ENCODE measurements at regions not wholly inside any gene's neighbourhood (a gene's known extent, or its start where the extent isn't known, plus 50 kb on each side); places are given as distances from the start of the nearest gene placed in this dataset.

GRCh38 chrX:44747969-44748368, 95.9 kb upstream of the DUSP21 start:
- no peak for TF ChIP-seq EZH2 (IDR thresholded peaks at IDR 0.05; ENCODE audit: borderline replicate concordance, low read depth, low read length, severe bottlenecking)
- TF ChIP-seq CTCF (IDR thresholded peaks at IDR 0.05; ENCODE audit: extremely low read depth in 1 of 2, insufficient read depth in 1 of 2, low read depth in 1 of 2, low read length in 2 of 2) = no peak
- TF ChIP-seq MYC (IDR thresholded peaks at IDR 0.05; ENCODE audit: low read depth, low read length) = no peak
